Esophagus squamous epithelium (tissue), 5 donors: ENCODE measurements at regions not wholly inside any gene's neighbourhood (a gene's known extent, or its start where the extent isn't known, plus 50 kb on each side); places are given as distances from the start of the nearest gene placed in this dataset.

Experiments
- DNase-seq: peaks from one replicate; lab custom pipeline; 2025; lab: John Stamatoyannopoulos, UW
- H3K27ac ChIP-seq, 4 donors: fragments of 200-600 bp; sonication (generic); one replicate each; pipeline ENCODE4 v1.5.1; 2016 to 2019; ENCODE audit warnings: mild to moderate bottlenecking in 1 of 4
- H3K27me3 ChIP-seq, 4 donors: fragments of 200-600 bp; sonication (generic); 1 replicate in 3 of 4; 2 replicates in 1 of 4; pipeline versions ENCODE4 v1.5.1 to v1.6.0; 2017 to 2021; ENCODE audit warnings: antibody characterized with exemption in 1 of 4
- H3K36me3 ChIP-seq, 3 donors: fragments of 200-600 bp; sonication (generic); one replicate each; pipeline ENCODE4 v1.5.1; 2016 to 2019
- H3K4me1 ChIP-seq, 3 donors: fragments of 200-600 bp; sonication (generic); one replicate each; pipeline ENCODE4 v1.5.1; 2017 to 2019
- H3K4me3 ChIP-seq, 4 donors: fragments of 200-600 bp; sonication (generic); 1 replicate in 3 of 4; 2 replicates in 1 of 4; pipeline ENCODE4 v1.5.1; 2016 to 2019; ENCODE audit warnings: mild to moderate bottlenecking in 2 of 4, moderate library complexity in 1 of 4
- H3K9me3 ChIP-seq, 3 donors: fragments of 200-600 bp; sonication (generic); one replicate each; pipeline ENCODE4 v1.5.1; 2016 to 2019
- CTCF ChIP-seq, 6 experiments: fragments of 450-650 bp in 4 of 6; fragments of 200-600 bp in 2 of 6; sonication (generic) in 2 of 6; IDR thresholded peaks; one replicate each; pipeline ENCODE4 v1.5.1; 2016 to 2019; ENCODE audit warnings: antibody characterized with exemption in 6 of 6, mild to moderate bottlenecking in 4 of 6, moderate library complexity in 4 of 6
- POLR2A ChIP-seq, 4 donors: fragments of 450-650 bp; IDR thresholded peaks; one replicate each; pipeline ENCODE4 v1.6.1; 2017; ENCODE audit warnings: antibody characterized with exemption in 4 of 4, mild to moderate bottlenecking in 4 of 4, moderate library complexity in 3 of 4
- WGBS, 2 donors: methylation state at CpG; one replicate each; pipeline ENCODE4 v1.1.5; 2018; 5-methylcytosine and 5-hydroxymethylcytosine counted together
- intact Hi-C: fragments of 100-400 bp; cut with DNase I; formaldehyde crosslinking; loops from one replicate; pipeline ENCODE4 v1.15.0; 2022
- donor health status: DM: yes; HTN: yes; CAD: no.

GRCh38 chr18:72672364-72673184, 128.4 kb upstream of the CBLN2 start:
- intact Hi-C loops, result no loop called here
- DNase-seq, result no peak
- Histone ChIP-seq H3K9me3 (no peaks in the 10 kb centered on the region), H3K4me3 (no peak overlapping the region), H3K27me3 (no peaks in the 10 kb centered on the region), H3K27ac (no peak overlapping the region), H3K4me1 (no peaks in the 10 kb centered on the region), H3K36me3 (no peaks in the 10 kb centered on the region)
- peak in 5 of 6 experiments; percentile 15 to 40 (median 28) for TF ChIP-seq CTCF (IDR thresholded peaks at IDR 0.05)
- TF ChIP-seq POLR2A (IDR thresholded peaks at IDR 0.05), result no peak
- WGBS, 2 donors, result 51 to 59% methylated on average over 11 of the region's 11 CpGs

- Histone ChIP-seq H3K4me1 (no peaks in the 10 kb centered on the region), H3K9me3 (no peaks in the 10 kb centered on the region), H3K27me3 (no peaks in the 10 kb centered on the region), H3K36me3 (no peaks in the 10 kb centered on the region), H3K27ac (no peak overlapping the region), H3K4me3 (no peak overlapping the region)
- WGBS, 2 donors, result 69% methylated on average over 4 of the region's 6 CpGs; no CpG with 5 or more reads in 1 of the 2 donors
- intact Hi-C loops, result no loop called here
- TF ChIP-seq POLR2A (IDR thresholded peaks at IDR 0.05) (no peak), CTCF (IDR thresholded peaks at IDR 0.05) (no peak)
- no peak for DNase-seq
Measured at GRCh38 chr18:72667932-72668331, 123.8 kb upstream of the CBLN2 start.

- H3K4me1 ChIP-seq, result no peaks in the 10 kb centered on the region
- H3K36me3 ChIP-seq, result no peaks in the 10 kb centered on the region
- no peak for DNase-seq
- no peaks in the 10 kb centered on the region for H3K27me3 ChIP-seq
- WGBS, 2 donors, result 54 to 62% methylated on average over 3 of the region's 3 CpGs
- intact Hi-C loops, result no loop called here
- no peak overlapping the region for H3K4me3 ChIP-seq
- H3K27ac ChIP-seq, result no peak overlapping the region
- TF ChIP-seq CTCF (IDR thresholded peaks at IDR 0.05), result peak in 1 of 6 experiments; percentile 15
- TF ChIP-seq POLR2A (IDR thresholded peaks at IDR 0.05), result no peak
- no peaks in the 10 kb centered on the region for H3K9me3 ChIP-seq
Measured at GRCh38 chr18:72652990-72653593, 109.0 kb upstream of the CBLN2 start.

GRCh38 chr18:72651033-72651432, 106.9 kb upstream of the CBLN2 start:
- Histone ChIP-seq H3K27ac (no peak overlapping the region), H3K36me3 (no peaks in the 10 kb centered on the region), H3K4me1 (no peaks in the 10 kb centered on the region), H3K4me3 (no peak overlapping the region), H3K27me3 (no peaks in the 10 kb centered on the region), H3K9me3 (no peaks in the 10 kb centered on the region)
- TF ChIP-seq POLR2A (IDR thresholded peaks at IDR 0.05), result no peak
- TF ChIP-seq CTCF (IDR thresholded peaks at IDR 0.05), result no peak
- intact Hi-C loops, result no loop called here
- no peak for DNase-seq
- 72 to 78% methylated on average over 5 of the region's 5 CpGs for WGBS, 2 donors

GRCh38 chr18:72648481-72648960, 104.4 kb upstream of the CBLN2 start:
- no peak overlapping the region for H3K27ac ChIP-seq
- intact Hi-C loops, result no loop called here
- no peak overlapping the region for H3K4me3 ChIP-seq
- H3K9me3 ChIP-seq, result no peaks in the 10 kb centered on the region
- no peaks in the 10 kb centered on the region for H3K27me3 ChIP-seq
- no peak for DNase-seq
- TF ChIP-seq CTCF (IDR thresholded peaks at IDR 0.05) (no peak), POLR2A (IDR thresholded peaks at IDR 0.05) (no peak)
- H3K36me3 ChIP-seq, result no peaks in the 10 kb centered on the region
- no peaks in the 10 kb centered on the region for H3K4me1 ChIP-seq
